GM18868 (cell line): ENCODE measurements at regions not wholly inside any gene's neighbourhood (a gene's known extent, or its start where the extent isn't known, plus 50 kb on each side); places are given as distances from the start of the nearest gene placed in this dataset.
A peak's percentile ranks its signal among the peaks of the same experiment; 100 is the strongest.

ENCODE experiments used
- ATAC-seq: cut with Tn5 transposase; IDR thresholded peaks from one replicate; pipeline ENCODE4 v1.9.1; 2021; ENCODE audit warnings: mild to moderate bottlenecking, moderate library complexity; ENCODE audit not compliant: unreplicated experiment

- ATAC-seq = peak; percentile 51
These were observed 60.4 kb upstream of the OBI1 start for GRCh38 chr13:78719367-78719766.

GRCh38 chr13:78714717-78715116, 55.8 kb upstream of the OBI1 start:
- no peak for ATAC-seq

GRCh38 chr13:78712831-78713230, 53.9 kb upstream of the OBI1 start:
- no peak for ATAC-seq

- ATAC-seq = no peak
These were observed 50.1 kb upstream of the OBI1 start for GRCh38 chr13:78709028-78709427.
